GM12878 (cell line): ENCODE measurements at regions not wholly inside any gene's neighbourhood (a gene's known extent, or its start where the extent isn't known, plus 50 kb on each side); places are given as distances from the start of the nearest gene placed in this dataset.

Experiments used
- ATAC-seq: fragments of 200-7000 bp; cut with Tn5 transposase; 3 replicates; pipeline ENCODE4 v1.9.1; 2020; ENCODE audit warnings: mild to moderate bottlenecking, moderate library complexity
- BruUV-seq: library from RNA; stranded (reverse); fragments of 400-500 nt; replicated peaks from 2 replicates; lab custom pipeline; 2021; lab: Mats Ljungman, UMichigan
- CTCF ChIA-PET: fragments of 300-600 bp; sonication (Branson Sonifier 250); formaldehyde crosslinking; extraction: SDS; loops from one replicate; lab custom pipeline; 2021; ENCODE audit warnings: inconsistent platforms; lab: Yijun Ruan, JAX
- POLR2A ChIA-PET: fragments of 350-600 bp; formaldehyde crosslinking; extraction: SDS; loops from one replicate; lab custom pipeline; 2021; ENCODE audit warnings: inconsistent platforms; lab: Charles Lee
- RAD21 ChIA-PET: fragments of 300-600 bp; sonication (Branson Sonifier 250); formaldehyde crosslinking; loops from one replicate; lab custom pipeline; 2023; ENCODE audit warnings: antibody characterized with exemption; ENCODE audit not compliant: unreplicated experiment; lab: Charles Lee
- SMC1A ChIA-PET: fragments of 300-600 bp; sonication (Branson Sonifier 250); formaldehyde crosslinking; loops from one replicate; lab custom pipeline; 2023; ENCODE audit not compliant: unreplicated experiment, uncharacterized antibody; lab: Charles Lee
- DNase-seq: peaks from one replicate; pipeline ENCODE4 v3.0.0-alpha.2; 2011; ENCODE audit warnings: low read depth, low spot score
- FAIRE-seq: peaks from 3 replicates; lab custom pipeline; 2011; peaks lifted over from hg19 to GRCh38; lab: Jason Lieb, UNC
- H2AFZ ChIP-seq: 2 replicates; pipeline ENCODE4 v1.6.0; 2011; ENCODE audit warnings: low read depth, low read length, control low read depth; ENCODE audit not compliant: control insufficient read depth
- H3K27ac ChIP-seq: 2 replicates; pipeline ENCODE4 v1.5.1; 2011; ENCODE audit warnings: control low read depth; ENCODE audit not compliant: control insufficient read depth, insufficient read depth
- H3K27me3 ChIP-seq, 2 experiments: replicated peaks in 1 of 2; 2 replicates each; pipeline versions ENCODE4 v1.6.0 to v1.6.1; 2011; ENCODE audit warnings: low read length in 1 of 2; ENCODE audit not compliant: control insufficient read depth in 2 of 2, insufficient read depth in 2 of 2
- H3K36me3 ChIP-seq, 2 experiments: 2 replicates each; pipeline ENCODE4 v1.5.1; 2011; ENCODE audit warnings: low read length in 1 of 2; ENCODE audit not compliant: control insufficient read depth in 2 of 2, insufficient read depth in 2 of 2
- H3K4me1 ChIP-seq: 2 replicates; pipeline ENCODE4 v1.6.1; 2011; ENCODE audit warnings: mild to moderate bottlenecking, low read length, moderate library complexity, mixed read lengths; ENCODE audit not compliant: control insufficient read depth, insufficient read depth
- H3K4me2 ChIP-seq: 2 replicates; pipeline ENCODE4 v1.6.0; 2011; ENCODE audit warnings: control low read depth; ENCODE audit not compliant: control insufficient read depth, insufficient read depth
- H3K4me3 ChIP-seq: fragments of 200-600 bp; sonication (generic); 2 replicates; pipeline ENCODE4 v1.5.1; 2016
- H3K79me2 ChIP-seq: 2 replicates; pipeline ENCODE4 v1.6.0; 2011; ENCODE audit warnings: low read length; ENCODE audit not compliant: control insufficient read depth, insufficient read depth
- H3K9ac ChIP-seq: 2 replicates; pipeline ENCODE4 v1.8.0; 2011; ENCODE audit warnings: low read length, control low read depth, mixed read lengths; ENCODE audit not compliant: control insufficient read depth, insufficient read depth
- H3K9me3 ChIP-seq: replicated peaks from 3 replicates; pipeline ENCODE4 v1.5.1; 2011; ENCODE audit warnings: mild to moderate bottlenecking, low read length; ENCODE audit not compliant: control insufficient read depth, insufficient read depth
- H4K20me1 ChIP-seq: 2 replicates; pipeline ENCODE4 v1.6.0; 2011; ENCODE audit not compliant: control insufficient read depth, insufficient read depth
- ASH2L ChIP-seq: fragments of 300-600, 200-600 bp; sonication (generic); IDR thresholded peaks from 2 replicates; pipeline ENCODE4 v1.6.1; 2017; ENCODE audit warnings: low read depth, mild to moderate bottlenecking, borderline replicate concordance
- BRCA1 ChIP-seq: IDR thresholded peaks from 2 replicates; pipeline ENCODE4 v1.6.1; 2011; ENCODE audit warnings: low read depth, low read length, improper control_type of control experiment
- CHD4 ChIP-seq: fragments of 200-600 bp; sonication (generic); IDR thresholded peaks from 2 replicates; pipeline ENCODE4 v1.6.1; 2016; ENCODE audit warnings: mild to moderate bottlenecking
- CREM ChIP-seq: IDR thresholded peaks from 2 replicates; pipeline ENCODE4 v1.6.1; 2014; ENCODE audit warnings: antibody characterized with exemption, low read depth
- GATAD2B ChIP-seq: fragments of 450-650 bp; conservative IDR thresholded peaks from 2 replicates; pipeline ENCODE4 v1.6.1; 2017; ENCODE audit warnings: low read depth, mild to moderate bottlenecking, moderate library complexity
- KLF5 ChIP-seq: fragments of 450-650 bp; IDR thresholded peaks from 2 replicates; pipeline ENCODE4 v1.6.1; 2014; ENCODE audit warnings: mild to moderate bottlenecking; ENCODE audit not compliant: partially characterized antibody
- MTA2 ChIP-seq: fragments of 450-650 bp; IDR thresholded peaks from 2 replicates; pipeline ENCODE4 v1.6.1; 2016; ENCODE audit warnings: low read depth, mild to moderate bottlenecking, moderate library complexity
- MTA3 ChIP-seq: IDR thresholded peaks from 2 replicates; pipeline ENCODE4 v1.6.1; 2012; ENCODE audit warnings: low read length, inconsistent platforms, borderline replicate concordance
- NFIC ChIP-seq: IDR thresholded peaks from 2 replicates; pipeline ENCODE4 v1.6.1; 2012; ENCODE audit warnings: low read depth, mild to moderate bottlenecking, inconsistent platforms, low read length, moderate library complexity
- NR2C2 ChIP-seq: IDR thresholded peaks from 2 replicates; pipeline ENCODE4 v1.6.1; 2011; ENCODE audit warnings: borderline replicate concordance, low read depth; ENCODE audit not compliant: control insufficient read depth, insufficient read length
- POLR2AphosphoS5 ChIP-seq: IDR thresholded peaks from 2 replicates; pipeline ENCODE4 v1.6.1; 2011; ENCODE audit warnings: mild to moderate bottlenecking, low read length, inconsistent platforms
- RAD21 ChIP-seq: IDR thresholded peaks from 2 replicates; pipeline ENCODE4 v1.6.1; 2011; ENCODE audit warnings: mild to moderate bottlenecking, low read depth, low read length, moderate library complexity; ENCODE audit not compliant: insufficient read depth
- SREBF1 ChIP-seq: IDR thresholded peaks from 2 replicates; pipeline ENCODE4 v1.6.1; 2012; ENCODE audit warnings: mild to moderate bottlenecking, low read length
- SUZ12 ChIP-seq: fragments of 200-600 bp; sonication (generic); IDR thresholded peaks from one replicate; pipeline ENCODE4 v1.6.1; 2018; ENCODE audit warnings: antibody characterized with exemption, mild to moderate bottlenecking; ENCODE audit not compliant: unreplicated experiment
- TBL1XR1 ChIP-seq: IDR thresholded peaks from 2 replicates; pipeline ENCODE4 v1.6.1; 2012; ENCODE audit warnings: low read depth, low read length, improper control_type of control experiment
- ZNF217 ChIP-seq: fragments of 450-650 bp; IDR thresholded peaks from 2 replicates; pipeline ENCODE4 v1.6.1; 2017; ENCODE audit warnings: antibody characterized with exemption, mild to moderate bottlenecking
- ZNF274 ChIP-seq: IDR thresholded peaks from one replicate; pipeline ENCODE4 v1.8.0; 2011; ENCODE audit not compliant: insufficient read length, insufficient read depth
- WGBS: methylation state at CpG from one replicate; pipeline ENCODE4 v1.1.6; 2016; ENCODE audit warnings: low lambda C conversion rate; ENCODE audit not compliant: insufficient replicate concordance, insufficient coverage; ENCODE audit errors: missing lambda C conversion rate; 5-methylcytosine and 5-hydroxymethylcytosine counted together
- in situ Hi-C: fragments of 300-500 bp; cut with MboI; formaldehyde crosslinking; loops from 9 replicates; pipeline ENCODE4 v1.14.3; 2018; ENCODE audit warnings: mixed read lengths
- intact Hi-C: fragments of 100-400 bp; cut with micrococcal nuclease; formaldehyde crosslinking; loops from one replicate; pipeline ENCODE4 v1.14.2; 2022; ENCODE audit not compliant: unreplicated experiment
- TF ChIP-seq, protein P1 (sequence below): fragments of 450-650 bp; IDR thresholded peaks from 2 replicates; pipeline ENCODE4 v1.6.1; 2017; ENCODE audit warnings: mild to moderate bottlenecking, moderate library complexity

DNA sequence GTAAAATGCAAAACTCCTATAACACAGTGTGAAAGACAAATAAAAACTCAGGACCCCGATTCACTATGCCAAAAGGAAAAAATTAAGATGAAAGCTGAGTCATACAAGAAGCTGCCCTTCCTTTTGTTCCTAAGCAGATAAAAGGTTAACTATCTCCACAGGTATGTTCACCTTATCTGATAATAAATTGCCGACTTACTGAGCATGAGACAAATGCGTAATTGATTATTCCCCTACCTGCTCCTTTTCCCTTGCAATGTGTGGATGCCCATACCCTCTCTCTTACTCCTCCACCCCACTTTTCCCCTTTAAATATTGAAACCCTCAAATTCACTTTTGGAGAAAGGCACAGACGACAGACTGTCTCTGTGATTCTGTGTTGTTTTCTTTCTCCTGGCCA lies 148.6 kb upstream of the TMEM260 start:
- H3K27ac ChIP-seq, result no peak overlapping the region
- H3K4me1 ChIP-seq, result no peaks in the 10 kb centered on the region
- in situ Hi-C loops, result no loop called here
- H3K9ac ChIP-seq, result no peak overlapping the region
- no peaks in the 10 kb centered on the region for H4K20me1 ChIP-seq
- no peak for DNase-seq
- TF ChIP-seq POLR2AphosphoS5 (no peak), BRCA1 (no peak), CHD4 (no peak), SUZ12 (no peak), MTA2 (no peak), GATAD2B (no peak), NFIC (no peak), TBL1XR1 (no peak)
- no peak for ATAC-seq
- FAIRE-seq, result no peak
- ChIA-PET RAD21 (no interaction called here), SMC1A (no interaction called here), CTCF (no interaction called here), POLR2A (interaction anchor here (0.6 kb wide), 1 partner anchor 1675 kb away, joined by 3 read pairs; no protein-coding TSS in a partner anchor)
- H3K27me3 ChIP-seq, result no peaks in the 10 kb centered on the region
- no peaks in the 10 kb centered on the region for H3K79me2 ChIP-seq
- H3K4me3 ChIP-seq, result no peak overlapping the region
- H3K36me3 ChIP-seq, result no peaks in the 10 kb centered on the region
- no peak overlapping the region for H2AFZ ChIP-seq
- H3K4me2 ChIP-seq, result no peak overlapping the region
- no peaks in the 10 kb centered on the region for H3K9me3 ChIP-seq
- BruUV-seq, result no TSS peak
- WGBS, result 8% methylated on average over 4 of the region's 4 CpGs
- intact Hi-C loops, result no loop called here

DNA sequence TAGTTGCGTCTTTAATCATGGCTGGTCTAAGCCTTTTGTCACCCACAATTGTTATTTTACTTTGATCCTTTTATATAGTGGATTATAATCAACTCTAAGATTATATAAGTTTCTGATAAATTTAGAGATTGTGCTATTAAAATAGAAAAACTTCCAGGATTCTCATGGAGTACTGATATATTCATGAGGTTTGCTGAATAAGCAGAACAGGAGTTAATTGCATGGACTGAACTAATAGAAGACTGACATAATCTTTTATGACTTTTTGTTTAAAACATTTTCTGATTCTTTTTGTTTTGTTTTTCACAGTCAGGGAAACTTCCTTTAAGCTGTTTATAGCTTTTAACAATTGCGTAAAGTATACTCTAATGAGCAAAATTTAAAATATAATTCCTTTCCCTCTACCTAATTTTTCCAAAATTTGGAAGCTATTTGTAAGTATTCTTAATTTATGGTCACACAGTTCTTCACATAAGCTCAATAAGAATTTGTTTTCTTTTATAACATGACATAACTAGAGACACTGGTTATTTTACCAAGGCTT lies 129.9 kb upstream of the TMEM260 start:
- H2AFZ ChIP-seq, result no peak overlapping the region
- SMC1A ChIA-PET, result no interaction called here
- POLR2A ChIA-PET, result no interaction called here
- in situ Hi-C loops, result no loop called here
- H3K36me3 ChIP-seq, result no peaks in the 10 kb centered on the region
- DNase-seq (no peak), FAIRE-seq (no peak), ATAC-seq (no peak)
- H3K4me2 ChIP-seq, result no peak overlapping the region
- 0% methylated on average over 2 of the region's 2 CpGs for WGBS
- H3K4me1 ChIP-seq, result no peaks in the 10 kb centered on the region
- RAD21 ChIA-PET, result no interaction called here
- no peaks in the 10 kb centered on the region for H3K27me3 ChIP-seq
- intact Hi-C loops, result no loop called here
- no peaks in the 10 kb centered on the region for H3K79me2 ChIP-seq
- no peaks in the 10 kb centered on the region for H3K9me3 ChIP-seq
- H4K20me1 ChIP-seq, result no peaks in the 10 kb centered on the region
- BruUV-seq, result no TSS peak
- no peak overlapping the region for H3K27ac ChIP-seq
- H3K9ac ChIP-seq, result no peak overlapping the region
- CTCF ChIA-PET, result no interaction called here
- no peak overlapping the region for H3K4me3 ChIP-seq
- no peak for TF ChIP-seq ZNF274
- no peak for TF ChIP-seq KLF5
- no peak for TF ChIP-seq CREM
- no peak for TF ChIP-seq ZNF217
- TF ChIP-seq, protein P1, sequence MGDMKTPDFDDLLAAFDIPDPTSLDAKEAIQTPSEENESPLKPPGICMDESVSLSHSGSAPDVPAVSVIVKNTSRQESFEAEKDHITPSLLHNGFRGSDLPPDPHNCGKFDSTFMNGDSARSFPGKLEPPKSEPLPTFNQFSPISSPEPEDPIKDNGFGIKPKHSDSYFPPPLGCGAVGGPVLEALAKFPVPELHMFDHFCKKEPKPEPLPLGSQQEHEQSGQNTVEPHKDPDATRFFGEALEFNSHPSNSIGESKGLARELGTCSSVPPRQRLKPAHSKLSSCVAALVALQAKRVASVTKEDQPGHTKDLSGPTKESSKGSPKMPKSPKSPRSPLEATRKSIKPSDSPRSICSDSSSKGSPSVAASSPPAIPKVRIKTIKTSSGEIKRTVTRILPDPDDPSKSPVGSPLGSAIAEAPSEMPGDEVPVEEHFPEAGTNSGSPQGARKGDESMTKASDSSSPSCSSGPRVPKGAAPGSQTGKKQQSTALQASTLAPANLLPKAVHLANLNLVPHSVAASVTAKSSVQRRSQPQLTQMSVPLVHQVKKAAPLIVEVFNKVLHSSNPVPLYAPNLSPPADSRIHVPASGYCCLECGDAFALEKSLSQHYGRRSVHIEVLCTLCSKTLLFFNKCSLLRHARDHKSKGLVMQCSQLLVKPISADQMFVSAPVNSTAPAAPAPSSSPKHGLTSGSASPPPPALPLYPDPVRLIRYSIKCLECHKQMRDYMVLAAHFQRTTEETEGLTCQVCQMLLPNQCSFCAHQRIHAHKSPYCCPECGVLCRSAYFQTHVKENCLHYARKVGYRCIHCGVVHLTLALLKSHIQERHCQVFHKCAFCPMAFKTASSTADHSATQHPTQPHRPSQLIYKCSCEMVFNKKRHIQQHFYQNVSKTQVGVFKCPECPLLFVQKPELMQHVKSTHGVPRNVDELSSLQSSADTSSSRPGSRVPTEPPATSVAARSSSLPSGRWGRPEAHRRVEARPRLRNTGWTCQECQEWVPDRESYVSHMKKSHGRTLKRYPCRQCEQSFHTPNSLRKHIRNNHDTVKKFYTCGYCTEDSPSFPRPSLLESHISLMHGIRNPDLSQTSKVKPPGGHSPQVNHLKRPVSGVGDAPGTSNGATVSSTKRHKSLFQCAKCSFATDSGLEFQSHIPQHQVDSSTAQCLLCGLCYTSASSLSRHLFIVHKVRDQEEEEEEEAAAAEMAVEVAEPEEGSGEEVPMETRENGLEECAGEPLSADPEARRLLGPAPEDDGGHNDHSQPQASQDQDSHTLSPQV, result no peak
- no peak for TF ChIP-seq SREBF1
- TF ChIP-seq ASH2L, result no peak
- TF ChIP-seq RAD21, result no peak
- TF ChIP-seq MTA3, result no peak
- no peak for TF ChIP-seq NR2C2
